GM19463 (cell line): ENCODE measurements at regions not wholly inside any gene's neighbourhood (a gene's known extent, or its start where the extent isn't known, plus 50 kb on each side); places are given as distances from the start of the nearest gene placed in this dataset.

Source experiments
- ATAC-seq: cut with Tn5 transposase; IDR thresholded peaks from one replicate; pipeline ENCODE4 v1.9.1; 2021; ENCODE audit warnings: mild to moderate bottlenecking, moderate library complexity; ENCODE audit not compliant: unreplicated experiment

- no peak for ATAC-seq
Measured at GRCh38 chr12:126607157-126607556, 1541.9 kb downstream of the AACS start.

GRCh38 chr12:126607867-126608266 is 1542.6 kb downstream of the AACS start:
- ATAC-seq, result no peak

GRCh38 chr12:126608607-126609175 is 1543.5 kb downstream of the AACS start:
- no peak for ATAC-seq

- ATAC-seq, result no peak
Measured at GRCh38 chr12:126616441-126616840, 1551.2 kb downstream of the AACS start.

- no peak for ATAC-seq
Measured at GRCh38 chr12:126617312-126617711, 1552.1 kb downstream of the AACS start.

- ATAC-seq, result no peak
Measured at GRCh38 chr12:126627596-126627995, 1562.4 kb downstream of the AACS start.

DNA sequence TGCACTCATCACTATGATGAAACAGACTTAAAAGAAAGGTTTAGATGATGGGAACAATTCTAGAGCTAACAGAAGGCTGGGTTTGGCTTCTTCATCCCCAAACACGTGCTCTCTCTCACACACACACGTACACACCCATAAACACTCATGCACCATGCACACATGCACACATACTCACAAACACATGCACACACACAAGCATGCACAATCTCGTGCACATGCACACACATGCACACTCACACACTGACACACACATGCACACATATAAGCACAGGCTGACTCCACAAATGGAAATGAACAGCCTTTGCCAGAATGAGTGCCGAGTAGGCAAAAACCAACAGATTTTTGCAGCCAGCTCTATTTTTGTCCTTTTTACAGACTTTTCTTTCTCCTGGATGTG is 1571.6 kb downstream of the AACS start:
- no peak for ATAC-seq

- no peak for ATAC-seq
Measured at GRCh38 chr12:126644236-126645020, 1579.2 kb downstream of the AACS start.

DNA sequence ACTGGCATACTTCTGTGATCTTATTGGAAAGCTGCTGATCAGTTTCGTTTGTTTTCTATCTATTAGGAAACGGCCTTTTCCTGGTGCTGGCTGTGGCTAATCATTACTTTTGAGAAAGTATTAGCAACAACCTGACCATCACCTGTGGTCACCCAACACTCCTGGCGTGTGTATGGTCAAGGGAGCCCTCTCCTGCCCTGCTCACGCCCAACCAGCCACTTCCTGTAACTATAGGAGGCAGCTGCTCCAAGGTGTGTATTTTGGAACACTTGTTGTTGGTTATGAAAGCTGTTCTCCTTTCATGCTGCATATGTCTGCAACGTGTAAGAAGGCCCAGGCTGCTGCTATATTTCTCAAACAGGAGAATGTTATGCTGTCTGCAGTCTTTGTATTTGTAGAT is 1582.8 kb downstream of the AACS start:
- no peak for ATAC-seq

DNA sequence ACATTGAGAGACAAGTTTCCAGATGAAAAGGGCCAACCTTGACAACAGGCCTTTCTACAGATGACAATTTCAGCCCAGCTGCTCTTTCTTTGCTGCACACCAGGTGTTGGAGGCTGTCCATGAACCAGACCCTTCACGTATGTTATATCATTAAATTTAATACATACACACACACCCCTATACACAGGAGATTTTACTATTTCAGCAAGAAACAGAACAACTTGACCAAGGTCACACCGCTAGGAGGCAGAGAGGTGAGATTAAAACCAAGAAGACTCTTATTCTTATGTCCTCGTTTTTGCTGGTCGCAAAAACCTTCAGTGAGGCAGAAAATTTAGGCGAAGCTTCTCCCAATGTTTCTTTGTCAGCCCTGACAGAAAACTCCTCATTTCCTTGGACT is 1585.9 kb downstream of the AACS start:
- no peak for ATAC-seq

- ATAC-seq, result no peak
Measured at GRCh38 chr12:126663304-126664094, 1598.3 kb downstream of the AACS start.

DNA sequence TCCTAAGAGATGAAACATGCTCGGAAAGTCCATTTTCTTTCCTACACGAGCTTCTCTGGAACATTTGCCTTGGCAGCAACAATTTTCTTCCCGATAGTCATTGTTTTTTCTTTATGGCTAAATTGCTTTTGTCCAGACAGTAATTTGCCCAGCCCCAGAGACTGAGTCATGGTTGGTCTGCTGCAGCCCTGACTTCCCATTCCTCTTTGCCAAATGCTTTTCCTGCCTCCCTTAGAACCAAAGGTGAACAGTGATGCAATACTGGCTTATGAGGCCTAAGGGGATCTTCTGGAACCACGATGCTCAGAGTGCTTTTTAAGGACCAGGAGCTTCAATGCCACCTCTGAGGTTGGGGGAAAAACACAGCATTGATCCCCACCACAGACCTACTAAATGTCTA is 1599.6 kb upstream of the TMEM132C start:
- ATAC-seq, result no peak

DNA sequence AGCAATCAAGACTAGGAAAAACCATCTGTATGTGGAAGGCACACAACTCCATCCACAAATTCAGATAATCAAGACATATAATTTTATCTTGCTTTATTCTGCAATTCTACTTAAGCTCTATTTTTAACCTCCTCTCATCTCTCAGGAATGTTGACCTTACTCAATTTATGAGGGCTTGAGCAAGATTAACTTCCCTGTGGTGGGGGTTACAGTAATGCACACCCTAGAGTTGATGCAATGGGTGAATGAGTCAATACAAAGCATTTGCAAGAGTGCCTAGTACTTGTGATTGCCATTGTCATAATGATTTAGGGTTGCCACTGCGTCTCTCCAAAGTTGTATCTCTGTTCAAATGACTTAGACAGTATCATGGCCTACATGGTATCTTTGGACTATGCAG is 1598.4 kb upstream of the TMEM132C start:
- ATAC-seq, result no peak

- ATAC-seq, result no peak
Measured at GRCh38 chr12:126668961-126669360, 1598.0 kb upstream of the TMEM132C start.

DNA sequence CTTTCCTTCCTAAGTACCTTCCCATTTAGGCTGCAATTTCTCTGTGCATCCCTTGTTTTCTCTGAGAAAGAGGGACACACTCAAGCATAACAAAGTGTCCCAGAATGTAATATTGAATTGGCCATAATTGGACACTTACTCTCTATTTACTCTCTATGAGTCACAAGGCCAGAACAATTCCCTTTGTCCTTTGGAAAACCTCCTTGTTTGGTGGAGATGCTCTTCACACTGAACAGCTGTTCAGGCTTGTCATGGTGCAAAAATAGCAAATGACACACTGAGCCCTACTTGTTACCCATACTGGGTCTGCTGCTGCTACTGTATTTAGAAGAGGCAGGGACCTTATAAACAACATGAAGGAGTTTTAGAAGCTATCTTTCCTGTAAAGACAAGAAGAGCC is 1590.5 kb upstream of the TMEM132C start:
- ATAC-seq, result no peak

GRCh38 chr12:126681676-126682075 is 1585.3 kb upstream of the TMEM132C start:
- ATAC-seq, result no peak

DNA sequence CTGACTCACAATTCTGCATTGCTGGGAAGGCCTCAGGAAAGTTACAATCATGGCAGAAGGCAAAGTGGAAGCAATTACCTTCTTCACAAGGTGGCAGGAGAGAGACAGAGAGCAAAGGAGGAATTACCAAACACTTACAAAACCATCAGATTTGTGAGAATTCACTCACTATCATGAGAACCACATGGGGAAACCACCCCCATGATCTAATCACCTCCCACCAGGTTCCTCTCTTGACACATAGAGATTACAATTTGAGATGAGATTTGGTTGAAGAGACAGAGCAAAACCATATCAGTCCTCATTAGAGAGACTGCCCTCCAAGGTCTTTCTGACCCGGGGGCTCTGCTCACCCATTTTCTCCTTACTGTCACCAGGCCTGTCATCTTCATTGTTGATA is 1582.3 kb upstream of the TMEM132C start:
- ATAC-seq, result no peak

DNA sequence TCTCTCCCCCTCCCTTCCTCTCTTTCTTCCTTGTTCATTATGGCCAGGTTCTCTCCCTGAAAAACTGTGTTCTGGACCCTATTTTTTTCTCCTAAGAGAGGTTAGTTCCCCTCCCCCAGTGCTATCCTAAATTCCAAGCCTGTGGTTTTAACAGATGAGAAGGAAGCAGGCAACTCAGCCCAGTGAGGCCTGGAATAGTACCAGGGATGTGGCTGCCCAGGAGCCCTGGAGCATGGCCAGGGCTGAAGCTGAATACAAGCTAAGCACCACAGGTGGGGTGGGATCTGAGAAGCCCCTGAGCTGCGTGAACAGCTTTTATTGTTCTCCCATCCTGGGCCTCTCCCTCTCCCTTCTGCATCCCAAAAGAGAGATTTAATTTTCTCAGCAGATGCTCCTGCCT is 1581.3 kb upstream of the TMEM132C start:
- ATAC-seq, result no peak

- no peak for ATAC-seq
Measured at GRCh38 chr12:126688556-126688955, 1578.4 kb upstream of the TMEM132C start.

- no peak for ATAC-seq
Measured at GRCh38 chr12:126700096-126700495, 1566.9 kb upstream of the TMEM132C start.

- no peak for ATAC-seq
Measured at GRCh38 chr12:126704609-126705008, 1562.4 kb upstream of the TMEM132C start.

DNA sequence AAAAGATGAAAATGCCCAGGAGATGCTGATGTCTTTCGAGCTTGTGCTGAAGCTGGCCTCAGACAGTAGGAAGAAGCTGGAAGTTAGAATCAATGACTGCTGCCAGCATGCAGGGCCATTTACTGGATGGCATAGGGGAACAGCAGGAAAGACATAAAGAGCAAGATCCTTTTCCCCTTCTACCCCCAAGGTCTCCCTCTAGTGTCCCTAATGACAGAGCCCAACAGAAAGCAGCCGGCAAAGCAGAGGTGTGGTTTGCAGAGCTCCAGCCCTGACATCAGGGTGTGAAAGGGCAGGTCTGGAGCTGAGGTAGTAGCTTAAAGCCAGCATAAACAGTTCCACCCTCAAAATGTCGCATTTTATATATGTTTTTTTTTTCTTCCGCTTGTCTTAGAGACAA is 1560.7 kb upstream of the TMEM132C start:
- ATAC-seq, result no peak
